Mucosa of descending colon (tissue), 3 donors: ENCODE measurements at regions not wholly inside any gene's neighbourhood (a gene's known extent, or its start where the extent isn't known, plus 50 kb on each side); places are given as distances from the start of the nearest gene placed in this dataset.
"Not testable (repeated sequence)": the region's sequence is repeated elsewhere in the genome, so short reads cannot be mapped to it uniquely, and the experiment has no call there.

ENCODE experiments used
- ATAC-seq: fragments of 200-7000 bp; cut with Tn5 transposase; one replicate; pipeline ENCODE4 v1.9.1; 2020; ENCODE audit warnings: mild to moderate bottlenecking, moderate library complexity
- DNase-seq, 3 donors: peaks; one replicate each; pipeline ENCODE4 v3.0.0-alpha.2; 2020
- H3K36me3 ChIP-seq: fragments of 200-600 bp; one replicate; pipeline ENCODE4 v1.8.0; 2021; ENCODE audit warnings: low read depth, mild to moderate bottlenecking
- H3K4me1 ChIP-seq: fragments of 200-600 bp; one replicate; pipeline ENCODE4 v1.8.0; 2021; ENCODE audit warnings: low read depth, mild to moderate bottlenecking
- H3K4me3 ChIP-seq: fragments of 200-600 bp; one replicate; pipeline ENCODE4 v1.8.0; 2021; ENCODE audit warnings: mild to moderate bottlenecking
- H3K9me3 ChIP-seq: fragments of 200-600 bp; one replicate; pipeline ENCODE4 v1.8.0; 2021; ENCODE audit warnings: mild to moderate bottlenecking
- CTCF ChIP-seq: fragments of 200-600 bp; IDR thresholded peaks from one replicate; pipeline ENCODE4 v1.8.0; 2022; ENCODE audit warnings: antibody characterized with exemption, mild to moderate bottlenecking
- intact Hi-C, 2 donors: fragments of 100-400 bp; cut with DNase I in 1 of 2; cut with micrococcal nuclease in 1 of 2; formaldehyde crosslinking; loops; one replicate each; pipeline versions ENCODE4 v1.11.0 to v1.11.1; 2022; cut with DNase I, micrococcal nuclease
- donor health status: DM: no; HTN: no; CAD: no; lungs with moderate emphysema.
- donor health status: DM: no; HTN: no; CAD: no.
- donor health status: DM: no; HTN: yes; CAD: no.

- ATAC-seq (peak; percentile 16), DNase-seq (no peak)
- H3K4me1 ChIP-seq = no peaks in the 10 kb centered on the region
- intact Hi-C loops = loop anchor here in 1 of 2 donors (5.0 kb wide), 1 partner anchor 220 kb away; no protein-coding TSS in a partner anchor
- H3K36me3 ChIP-seq = no peaks in the 10 kb centered on the region
- TF ChIP-seq CTCF = no peak
- H3K4me3 ChIP-seq = no peak overlapping the region
- H3K9me3 ChIP-seq = no peaks in the 10 kb centered on the region
These were observed 70.4 kb upstream of the SMURF2 start for GRCh38 chr17:64732336-64733006.

GRCh38 chr17:64730023-64730422 lies 67.9 kb upstream of the SMURF2 start:
- not testable (repeated sequence) for H3K4me3 ChIP-seq, ATAC-seq, H3K9me3 ChIP-seq, DNase-seq, H3K4me1 ChIP-seq, H3K36me3 ChIP-seq
- intact Hi-C loops = loop anchor here in 1 of 2 donors (5.0 kb wide), 1 partner anchor 218 kb away; no protein-coding TSS in a partner anchor

- no peak overlapping the region for H3K4me3 ChIP-seq
- no peaks in the 10 kb centered on the region for H3K4me1 ChIP-seq
- DNase-seq (no peak), ATAC-seq (no peak)
- no peaks in the 10 kb centered on the region for H3K36me3 ChIP-seq
- intact Hi-C loops = no loop called here
- H3K9me3 ChIP-seq = no peaks in the 10 kb centered on the region
- no peak for TF ChIP-seq CTCF
These were observed 67.1 kb upstream of the SMURF2 start for GRCh38 chr17:64729201-64729600.

- H3K36me3 ChIP-seq = no peaks in the 10 kb centered on the region
- DNase-seq = no peak
- no peak for TF ChIP-seq CTCF
- ATAC-seq = no peak
- no peaks in the 10 kb centered on the region for H3K9me3 ChIP-seq
- intact Hi-C loops = no loop called here
- H3K4me1 ChIP-seq = no peaks in the 10 kb centered on the region
- no peak overlapping the region for H3K4me3 ChIP-seq
These were observed 66.1 kb upstream of the SMURF2 start for GRCh38 chr17:64728041-64728695.

GRCh38 chr17:64726025-64726424 lies 63.9 kb upstream of the SMURF2 start:
- ATAC-seq, DNase-seq, intact Hi-C loops: not testable (repeated sequence)

GRCh38 chr17:64724246-64724645 lies 62.1 kb upstream of the SMURF2 start:
- H3K4me3 ChIP-seq, H3K9me3 ChIP-seq, H3K4me1 ChIP-seq, intact Hi-C loops, H3K36me3 ChIP-seq: not testable (repeated sequence)
- peak; percentile 25 for ATAC-seq
- peak in 1 of 3 donors; percentile 18 for DNase-seq

More at GRCh38 chr17:64726025-64726424, 63.9 kb upstream of the SMURF2 start:
- H3K4me3 ChIP-seq, H3K9me3 ChIP-seq, H3K4me1 ChIP-seq, H3K36me3 ChIP-seq: not testable (repeated sequence)

- H3K4me1 ChIP-seq = no peaks in the 10 kb centered on the region
- no peak overlapping the region for H3K4me3 ChIP-seq
- intact Hi-C loops = no loop called here
- TF ChIP-seq CTCF = no peak
- no peaks in the 10 kb centered on the region for H3K36me3 ChIP-seq
- DNase-seq = no peak
- no peaks in the 10 kb centered on the region for H3K9me3 ChIP-seq
- no peak for ATAC-seq
These were observed 61.7 kb upstream of the SMURF2 start for GRCh38 chr17:64723781-64724180.

- H3K4me3 ChIP-seq, H3K9me3 ChIP-seq, DNase-seq, H3K4me1 ChIP-seq, ATAC-seq, intact Hi-C loops, H3K36me3 ChIP-seq: not testable (repeated sequence)
These were observed 59.4 kb upstream of the SMURF2 start for GRCh38 chr17:64721556-64721955.

GRCh38 chr17:64720253-64720652 lies 58.1 kb upstream of the SMURF2 start:
- H3K4me3 ChIP-seq, H3K36me3 ChIP-seq, H3K9me3 ChIP-seq, H3K4me1 ChIP-seq, DNase-seq, intact Hi-C loops, ATAC-seq: not testable (repeated sequence)

GRCh38 chr17:64719517-64719916 lies 57.4 kb upstream of the SMURF2 start:
- DNase-seq, H3K4me1 ChIP-seq, H3K4me3 ChIP-seq, intact Hi-C loops, ATAC-seq, H3K9me3 ChIP-seq, H3K36me3 ChIP-seq: not testable (repeated sequence)
